GM15510 (cell line): ENCODE measurements at regions not wholly inside any gene's neighbourhood (a gene's known extent, or its start where the extent isn't known, plus 50 kb on each side); places are given as distances from the start of the nearest gene placed in this dataset.

Source experiments
- POLR2A ChIP-seq: IDR thresholded peaks from 3 replicates; pipeline ENCODE4 v1.6.1; 2011; ENCODE audit warnings: borderline replicate concordance; ENCODE audit not compliant: insufficient read length; ENCODE audit errors: extremely low read depth

DNA sequence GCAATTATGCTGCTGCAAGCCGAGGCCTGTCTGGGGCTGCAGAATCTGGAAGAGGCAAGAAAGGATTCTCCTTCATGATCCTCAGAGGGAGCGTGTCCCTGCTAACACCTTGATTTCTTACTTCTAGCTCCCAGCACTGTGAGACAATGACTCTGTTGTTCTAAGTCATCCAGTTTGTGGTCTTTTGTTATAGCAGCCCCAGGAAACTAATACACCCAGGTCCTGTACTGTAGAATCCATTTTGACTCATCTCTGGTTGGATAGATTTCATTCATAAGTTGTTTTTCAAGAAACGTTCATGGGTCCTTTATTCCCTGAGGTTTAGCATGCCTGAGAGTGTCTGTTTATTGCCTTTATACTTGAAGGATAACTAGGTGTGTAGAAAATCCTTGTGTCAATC, 112.7 kb downstream of the TMEM17 start:
- no peak for TF ChIP-seq POLR2A

DNA sequence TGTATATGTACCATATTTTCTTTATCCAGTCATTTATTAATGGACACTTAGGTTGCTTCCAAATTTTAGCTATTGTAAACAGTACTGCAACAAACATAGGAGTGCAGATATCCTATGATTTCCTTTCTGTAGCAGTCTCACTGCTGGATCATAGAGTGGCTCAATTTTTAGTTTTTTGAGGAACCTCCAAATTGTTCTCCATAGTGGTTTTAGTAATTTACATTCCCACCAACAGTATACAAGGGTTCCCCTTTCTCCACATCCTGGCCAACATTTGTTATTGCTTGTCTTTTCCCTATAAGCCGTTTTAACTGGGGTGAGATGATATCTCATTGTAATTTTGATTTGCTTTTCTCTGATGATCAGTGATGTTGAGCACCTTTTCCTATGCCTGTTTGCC, 114.3 kb downstream of the TMEM17 start:
- TF ChIP-seq POLR2A = no peak

DNA sequence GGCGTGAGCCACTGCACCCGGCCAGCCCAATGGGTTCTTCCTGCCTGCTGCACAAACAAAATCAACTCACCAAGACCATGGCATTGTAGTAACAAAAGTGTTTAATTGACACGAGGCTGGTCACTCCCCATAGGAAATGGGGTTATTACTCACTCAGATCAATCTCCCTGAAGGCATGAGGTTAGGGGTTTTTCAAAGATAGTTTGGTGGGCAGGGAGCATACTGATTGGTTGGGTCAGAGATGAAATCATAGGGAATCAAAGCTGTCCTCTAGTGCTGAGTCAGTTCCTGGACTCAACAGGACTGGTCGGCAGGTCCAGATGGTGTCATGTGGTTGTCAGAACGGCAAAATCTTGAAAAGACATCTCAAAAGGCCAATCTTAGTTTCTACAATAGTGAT, 122.1 kb downstream of the TMEM17 start:
- TF ChIP-seq POLR2A = no peak

DNA sequence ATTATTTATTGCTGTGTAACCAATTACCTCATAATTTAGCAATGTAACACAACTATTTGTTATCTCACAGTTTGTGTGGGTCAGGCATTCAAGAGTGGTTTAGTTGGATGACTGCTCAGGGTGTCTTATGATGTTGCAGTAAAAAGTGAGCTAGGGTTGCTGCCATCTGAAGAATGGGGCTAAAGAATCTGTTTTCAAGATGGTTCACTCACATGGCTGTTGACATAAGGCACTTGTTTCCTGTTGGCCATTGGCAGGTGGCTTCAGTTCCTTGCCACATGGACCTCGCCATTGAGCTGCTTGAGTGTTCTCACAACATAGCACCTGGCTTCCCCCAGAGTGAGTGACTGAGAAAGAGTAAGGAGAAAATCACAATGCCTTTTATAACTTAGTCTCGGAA, 123.2 kb downstream of the TMEM17 start:
- no peak for TF ChIP-seq POLR2A

DNA sequence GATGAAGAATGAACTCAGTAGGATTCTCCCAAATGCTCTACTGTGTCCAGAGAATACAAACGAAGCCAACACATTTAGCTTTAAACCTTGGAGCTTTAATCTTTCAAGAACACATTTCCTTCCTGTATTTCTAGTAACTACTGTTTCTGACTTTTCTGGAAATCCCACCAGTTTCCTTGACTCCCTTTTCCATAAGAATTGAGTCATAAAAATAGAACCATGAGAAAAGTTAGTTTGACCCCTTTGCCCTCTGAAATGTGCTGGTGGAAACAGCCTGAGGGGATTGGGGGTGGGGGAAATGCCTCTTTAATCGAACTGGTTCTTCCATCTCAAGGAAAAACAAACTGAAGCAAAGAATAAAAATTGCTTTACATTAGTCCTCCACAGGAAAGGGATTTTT, 123.9 kb downstream of the TMEM17 start:
- no peak for TF ChIP-seq POLR2A

DNA sequence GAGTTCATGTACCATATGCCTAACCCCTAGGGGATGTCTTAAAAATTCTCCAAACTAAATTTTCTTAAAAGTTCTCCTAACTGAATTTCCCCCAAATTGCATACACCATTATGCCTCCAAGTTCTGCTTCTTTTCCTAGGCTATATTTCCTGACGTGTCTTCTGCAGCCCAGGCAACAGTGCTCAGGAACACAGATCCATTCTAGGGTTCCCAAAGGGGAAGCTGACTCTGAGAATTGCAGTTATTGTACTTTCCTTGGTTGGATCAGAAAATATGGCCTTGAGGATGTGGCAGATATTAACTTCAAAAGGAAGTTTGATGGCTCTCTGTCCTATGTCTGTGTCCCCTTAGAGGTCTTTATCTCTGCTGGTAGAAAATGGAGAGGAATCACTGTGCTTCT, 124.3 kb downstream of the TMEM17 start:
- TF ChIP-seq POLR2A = no peak

DNA sequence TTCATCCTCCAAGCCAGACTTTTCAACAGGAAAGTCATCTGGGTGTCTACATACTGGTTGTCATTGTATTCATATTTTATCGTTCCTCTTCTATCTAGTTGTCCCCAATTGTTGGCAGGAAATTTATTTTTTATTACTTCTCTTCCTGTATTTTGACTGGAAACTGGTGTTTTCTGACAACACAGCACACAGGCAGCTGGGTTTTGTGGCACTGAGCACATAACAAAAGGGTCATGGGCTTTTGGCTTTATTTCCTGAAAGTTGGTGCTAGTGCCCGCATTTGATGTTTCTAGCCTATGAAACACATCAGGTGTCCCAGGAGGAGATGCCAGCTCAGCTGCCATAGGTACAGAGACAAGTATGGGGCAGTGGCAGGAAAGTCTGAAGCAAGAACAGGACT, 126.4 kb downstream of the TMEM17 start:
- TF ChIP-seq POLR2A = no peak

DNA sequence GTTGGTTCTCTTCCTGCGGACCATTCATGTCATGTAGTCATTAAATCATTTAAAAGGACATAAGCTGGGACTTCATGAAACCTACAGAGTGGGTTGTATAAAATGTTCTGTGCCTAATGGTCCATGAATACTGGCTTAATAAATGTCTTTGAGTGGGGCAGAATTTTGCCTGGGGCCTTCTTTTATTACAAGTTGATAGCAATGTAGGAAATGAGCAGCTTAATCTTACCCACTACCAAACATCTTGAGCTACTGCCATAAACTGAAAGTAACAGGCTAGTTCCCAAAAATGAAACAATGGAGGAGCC, 130.9 kb downstream of the TMEM17 start:
- no peak for TF ChIP-seq POLR2A

DNA sequence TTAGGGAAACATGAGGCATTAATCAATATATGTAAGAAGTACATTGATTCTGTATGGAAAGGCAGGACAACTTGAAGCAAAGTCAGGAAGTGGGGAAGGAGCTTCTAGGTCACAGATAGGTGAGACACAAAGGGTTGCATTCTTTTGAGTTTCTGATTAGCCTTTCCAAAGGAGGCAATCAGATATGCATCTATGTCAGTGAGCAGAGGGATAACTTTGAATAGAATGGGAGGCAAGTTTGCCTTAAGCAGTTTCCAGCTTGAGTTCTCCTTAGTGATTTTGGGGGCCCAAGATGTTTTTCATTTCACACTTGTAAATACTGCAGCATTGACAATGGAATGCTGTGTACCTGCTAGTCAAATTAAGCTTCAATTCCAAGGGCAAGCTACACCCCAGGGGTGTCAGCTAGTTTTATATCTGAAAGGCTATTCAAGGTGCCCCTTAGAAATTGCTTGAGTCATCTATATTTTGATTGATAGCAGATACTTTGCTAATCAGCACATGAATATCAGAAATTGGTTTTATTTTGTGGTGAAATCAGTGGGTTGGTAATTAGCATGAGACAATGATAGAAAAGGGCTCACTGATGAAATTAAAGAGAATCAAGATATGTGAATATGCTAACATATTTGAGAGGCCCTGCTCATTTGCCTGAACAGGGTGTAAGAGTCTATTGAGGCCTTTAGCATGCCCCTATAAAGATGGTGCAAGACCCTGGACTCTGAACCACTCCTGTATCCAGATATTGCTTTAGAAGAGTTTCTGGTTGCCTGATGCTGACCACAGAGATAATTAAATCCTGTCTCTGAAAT, 131.5 kb downstream of the TMEM17 start:
- TF ChIP-seq POLR2A = no peak

DNA sequence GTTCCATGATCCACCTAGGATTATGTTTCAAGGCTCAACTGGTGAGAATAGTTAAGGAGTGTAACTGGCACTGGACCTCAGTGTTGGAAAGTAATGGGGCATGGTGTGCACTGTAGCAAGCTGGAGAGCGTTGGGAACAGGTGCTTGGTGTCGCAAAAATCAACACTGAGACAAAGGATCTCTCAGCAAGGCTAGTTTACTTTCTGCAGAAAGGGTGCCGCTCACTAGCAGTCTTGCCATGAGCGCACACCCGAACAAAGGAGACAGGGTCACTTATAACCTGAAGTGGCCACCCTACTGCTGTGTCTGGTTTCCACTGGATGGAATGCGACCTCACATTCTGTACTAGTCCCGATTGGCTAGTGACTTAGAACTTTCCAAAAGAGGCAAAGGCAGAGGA, 133.2 kb downstream of the TMEM17 start:
- no peak for TF ChIP-seq POLR2A

DNA sequence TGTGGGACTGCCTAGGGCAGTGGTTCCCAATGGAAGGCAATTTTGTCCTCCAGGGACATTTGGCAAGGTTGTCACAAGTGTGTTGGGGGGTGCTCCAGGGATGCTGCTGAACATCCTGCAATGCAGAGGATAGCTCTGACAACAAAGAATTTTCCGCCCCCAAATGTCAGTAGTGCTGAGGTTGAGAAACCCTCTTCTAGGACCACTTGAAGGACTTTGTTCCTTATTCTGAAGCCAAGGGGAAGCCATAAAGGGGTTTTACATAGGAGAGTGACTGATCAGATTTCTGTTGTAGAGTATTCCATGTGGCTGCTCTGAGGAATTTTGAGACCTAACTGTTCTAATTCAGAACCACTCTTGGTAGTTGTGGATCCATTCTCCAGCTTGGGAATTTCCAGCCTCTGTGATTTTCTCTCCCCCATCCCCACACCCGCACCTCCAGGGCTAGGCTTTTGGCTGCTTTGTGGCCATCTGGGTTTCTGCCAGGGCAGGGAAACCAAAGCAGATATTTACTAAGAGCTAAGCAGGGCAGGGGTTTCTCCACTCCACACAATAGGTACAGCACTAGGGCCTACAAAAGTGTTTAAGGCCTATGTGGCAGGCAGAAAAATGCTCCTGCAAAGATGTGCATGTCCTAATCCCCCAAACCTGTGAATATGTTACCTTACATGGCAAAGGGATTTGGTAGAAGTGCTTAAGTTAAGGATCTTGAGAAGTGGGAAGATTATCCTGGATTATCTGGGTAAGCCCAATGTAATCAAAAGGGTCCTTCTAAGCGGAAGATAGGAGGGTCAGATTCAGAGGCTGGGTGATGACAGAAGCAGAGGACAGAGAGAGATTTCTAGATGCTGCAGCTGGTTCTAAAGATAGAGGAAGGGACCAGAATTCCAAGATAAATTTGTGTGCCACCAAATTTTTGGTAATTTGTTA, 135.4 kb downstream of the TMEM17 start:
- no peak for TF ChIP-seq POLR2A

DNA sequence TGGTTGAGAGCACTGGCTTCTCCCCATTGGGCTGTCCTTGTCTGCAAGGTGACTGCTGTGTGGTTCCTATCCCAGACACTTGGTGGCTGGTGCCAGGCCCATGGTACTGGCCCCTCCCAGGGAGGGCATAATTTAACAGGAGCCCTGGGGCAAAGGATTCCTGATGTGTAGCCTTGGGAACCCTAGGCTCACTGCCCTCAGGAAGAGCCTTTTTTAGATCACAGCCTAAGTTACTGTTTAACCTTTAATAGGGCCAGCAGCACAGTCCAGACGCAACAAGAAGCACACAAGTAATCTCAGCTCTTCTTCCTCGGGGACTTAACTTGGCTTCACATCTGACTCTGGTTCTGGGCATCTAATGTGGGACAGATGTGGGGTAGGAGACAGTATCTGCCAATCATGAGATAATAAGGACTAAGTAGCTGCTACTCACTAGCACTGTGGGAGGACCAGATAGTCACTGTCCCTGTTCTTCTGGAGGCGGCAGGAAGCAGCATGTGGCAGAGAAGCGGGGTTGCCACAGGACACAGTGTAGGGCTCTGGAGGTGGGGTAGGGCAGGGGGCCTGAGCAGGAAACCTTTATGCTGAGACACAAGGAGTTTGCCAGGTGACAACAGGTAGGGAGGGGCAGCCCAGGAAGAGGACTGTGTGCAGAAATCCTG, 136.3 kb downstream of the TMEM17 start:
- TF ChIP-seq POLR2A = no peak

DNA sequence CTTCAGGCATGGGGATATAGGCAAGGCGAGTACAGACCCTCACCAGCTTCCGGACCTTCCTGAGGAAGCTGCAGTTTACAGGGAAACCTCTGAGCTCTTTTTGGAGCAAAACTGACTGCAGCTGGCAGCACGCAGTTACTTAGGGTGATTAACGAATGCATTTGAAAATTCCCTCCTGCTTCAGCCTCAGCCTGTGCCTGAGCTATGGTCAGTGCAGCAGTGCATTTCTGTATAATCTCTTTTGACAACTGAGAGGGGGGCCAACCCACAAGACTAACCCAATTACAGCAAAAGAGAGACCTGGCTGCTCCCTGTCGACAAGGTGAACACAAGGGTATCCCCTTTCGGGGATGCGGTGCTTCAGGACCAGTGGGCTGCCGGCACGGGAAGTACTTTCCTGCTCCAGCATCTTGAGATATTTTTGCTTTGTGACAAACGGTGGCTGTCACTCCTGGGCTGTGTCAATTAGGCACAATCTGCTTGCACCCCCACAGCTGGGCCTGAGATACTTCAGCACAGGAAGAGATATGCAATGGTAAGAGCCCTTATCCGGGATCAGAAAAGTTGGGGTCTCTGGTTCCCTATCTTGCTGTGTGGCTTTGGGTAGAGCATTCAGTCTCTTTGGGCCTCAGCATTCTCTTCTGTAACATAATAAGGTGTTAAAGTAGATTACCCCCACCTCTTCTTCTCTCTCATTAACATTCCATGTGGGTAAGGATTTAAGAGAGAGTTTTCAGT, 141.0 kb downstream of the TMEM17 start:
- no peak for TF ChIP-seq POLR2A

DNA sequence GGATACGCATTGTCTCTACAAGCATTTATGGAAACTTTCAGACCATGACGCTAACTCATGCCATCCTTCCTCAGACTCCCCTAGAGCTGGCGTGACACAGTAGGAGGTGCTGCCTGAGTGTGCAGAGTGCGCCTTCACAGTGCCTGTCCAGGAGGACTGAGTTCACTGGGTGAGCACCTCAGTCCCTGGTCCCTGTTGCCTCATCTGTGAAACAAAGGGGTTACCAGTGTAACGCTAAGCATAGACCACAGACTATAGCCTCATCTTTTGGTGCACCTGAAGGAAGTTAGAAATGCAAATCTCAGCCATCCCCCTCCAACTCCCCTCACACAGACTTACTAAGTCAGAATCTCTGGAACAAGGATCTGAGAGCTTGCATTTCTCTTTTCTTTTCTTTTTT, 142.8 kb downstream of the TMEM17 start:
- TF ChIP-seq POLR2A = no peak

DNA sequence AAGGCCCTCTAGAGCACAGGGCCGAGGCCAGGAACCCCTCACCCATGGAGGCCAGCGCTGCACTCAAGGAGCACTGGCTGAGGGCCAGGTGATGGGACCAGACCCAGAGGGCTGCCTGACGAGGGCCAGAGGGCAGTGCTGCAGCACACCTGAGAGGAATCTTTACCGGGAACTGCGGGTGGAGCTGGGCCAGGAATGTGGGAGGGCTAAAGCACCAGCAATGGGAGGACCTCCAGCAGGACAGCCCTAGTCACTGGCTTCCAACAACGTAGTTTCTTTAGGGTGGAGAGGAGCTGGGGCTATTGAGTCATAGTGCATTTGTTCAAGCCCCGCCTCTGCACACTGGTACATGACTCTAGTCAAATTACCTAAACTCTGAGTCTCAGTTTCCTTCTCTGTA, 143.4 kb downstream of the TMEM17 start:
- TF ChIP-seq POLR2A = no peak
